ENCODE measurements at regions not wholly inside any gene's neighbourhood (a gene's known extent, or its start where the extent isn't known, plus 50 kb on each side); places are given as distances from the start of the nearest gene placed in this dataset.
A peak's percentile ranks its signal among the peaks of the same experiment; 100 is the strongest.

DNA sequence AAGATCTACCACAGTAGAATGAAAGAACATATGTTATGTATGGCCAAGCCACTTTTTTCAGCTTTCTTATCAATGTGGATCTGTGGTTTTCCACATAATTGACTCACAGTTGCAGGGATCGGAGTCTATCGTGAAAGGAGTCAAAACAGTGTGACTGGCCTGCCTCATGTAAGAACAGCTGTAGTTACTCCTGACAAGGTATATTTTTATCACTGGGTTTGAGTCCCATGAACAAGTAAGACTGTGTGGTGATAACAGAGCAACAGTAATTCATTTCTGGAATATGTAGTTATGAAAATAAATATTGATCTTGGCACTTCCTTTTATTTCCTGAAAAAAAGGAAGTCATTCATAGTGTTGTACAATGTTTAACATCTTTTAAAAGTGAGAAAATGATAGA is 416.6 kb downstream of the KLF12 start:
- TF ChIP-seq, protein P1, sequence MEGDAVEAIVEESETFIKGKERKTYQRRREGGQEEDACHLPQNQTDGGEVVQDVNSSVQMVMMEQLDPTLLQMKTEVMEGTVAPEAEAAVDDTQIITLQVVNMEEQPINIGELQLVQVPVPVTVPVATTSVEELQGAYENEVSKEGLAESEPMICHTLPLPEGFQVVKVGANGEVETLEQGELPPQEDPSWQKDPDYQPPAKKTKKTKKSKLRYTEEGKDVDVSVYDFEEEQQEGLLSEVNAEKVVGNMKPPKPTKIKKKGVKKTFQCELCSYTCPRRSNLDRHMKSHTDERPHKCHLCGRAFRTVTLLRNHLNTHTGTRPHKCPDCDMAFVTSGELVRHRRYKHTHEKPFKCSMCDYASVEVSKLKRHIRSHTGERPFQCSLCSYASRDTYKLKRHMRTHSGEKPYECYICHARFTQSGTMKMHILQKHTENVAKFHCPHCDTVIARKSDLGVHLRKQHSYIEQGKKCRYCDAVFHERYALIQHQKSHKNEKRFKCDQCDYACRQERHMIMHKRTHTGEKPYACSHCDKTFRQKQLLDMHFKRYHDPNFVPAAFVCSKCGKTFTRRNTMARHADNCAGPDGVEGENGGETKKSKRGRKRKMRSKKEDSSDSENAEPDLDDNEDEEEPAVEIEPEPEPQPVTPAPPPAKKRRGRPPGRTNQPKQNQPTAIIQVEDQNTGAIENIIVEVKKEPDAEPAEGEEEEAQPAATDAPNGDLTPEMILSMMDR (conservative IDR thresholded peaks at IDR 0.05): no peak
- no peak overlapping the region for H3K27ac ChIP-seq

DNA sequence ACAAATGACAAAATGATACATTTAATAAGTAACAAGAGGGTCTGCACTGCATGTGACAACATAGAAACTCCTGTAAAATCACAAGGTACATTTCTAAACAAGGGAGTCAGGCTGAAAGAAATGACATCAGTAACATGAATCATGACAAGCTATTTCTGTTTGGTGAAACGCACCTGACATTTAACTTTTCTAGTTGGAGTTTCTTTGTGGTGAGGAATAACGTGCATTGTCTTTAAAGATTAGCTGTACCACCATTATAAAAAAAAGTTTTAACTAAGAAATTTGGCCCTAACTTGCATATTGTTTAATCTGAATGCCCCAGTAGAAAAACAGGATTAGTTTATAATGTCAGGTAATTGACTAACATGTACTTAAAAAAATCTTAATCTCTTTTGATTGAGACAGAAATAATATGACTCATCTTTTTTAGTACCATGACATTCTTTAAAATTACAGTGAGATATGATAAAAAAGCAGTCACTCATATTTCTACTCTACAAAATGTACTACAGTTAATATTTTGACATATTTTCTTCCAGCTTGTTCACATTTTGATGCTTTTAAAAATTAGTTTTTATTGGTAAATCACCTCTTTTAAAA is 418.2 kb downstream of the KLF12 start:
- H3K27ac ChIP-seq: no peak overlapping the region
- TF ChIP-seq, protein P1 (conservative IDR thresholded peaks at IDR 0.05): no peak

- TF ChIP-seq, protein P1 (conservative IDR thresholded peaks at IDR 0.05): no peak
- no peak overlapping the region for H3K27ac ChIP-seq
Observed at GRCh38 chr13:73715114-73715910, 418.9 kb downstream of the KLF12 start.

DNA sequence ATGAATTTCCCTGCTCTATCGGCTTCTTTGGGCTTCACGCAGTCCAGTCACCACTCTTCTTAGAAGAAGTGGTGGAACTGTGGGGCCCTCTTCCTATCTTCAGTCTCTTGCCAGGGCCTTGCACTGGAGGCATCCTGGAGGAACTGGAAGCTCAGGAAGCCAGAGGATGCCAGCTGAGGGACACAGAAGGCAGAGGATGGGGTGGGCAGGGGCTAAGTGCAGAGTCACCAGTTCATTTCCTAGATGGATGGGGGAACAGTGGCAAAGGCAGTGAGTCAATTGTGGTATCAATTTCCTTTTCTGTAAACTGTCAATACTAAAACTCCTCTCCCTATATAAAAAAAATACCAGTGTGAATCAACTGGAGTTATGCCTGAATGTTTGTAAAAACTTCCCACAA is 419.7 kb downstream of the KLF12 start:
- TF ChIP-seq, protein P1 (conservative IDR thresholded peaks at IDR 0.05): no peak
- H3K27ac ChIP-seq: no peak overlapping the region

- no peak overlapping the region for H3K27ac ChIP-seq
- TF ChIP-seq, protein P1 (conservative IDR thresholded peaks at IDR 0.05): peak; percentile 66
Observed at GRCh38 chr13:73708393-73708985, 425.7 kb downstream of the KLF12 start.

DNA sequence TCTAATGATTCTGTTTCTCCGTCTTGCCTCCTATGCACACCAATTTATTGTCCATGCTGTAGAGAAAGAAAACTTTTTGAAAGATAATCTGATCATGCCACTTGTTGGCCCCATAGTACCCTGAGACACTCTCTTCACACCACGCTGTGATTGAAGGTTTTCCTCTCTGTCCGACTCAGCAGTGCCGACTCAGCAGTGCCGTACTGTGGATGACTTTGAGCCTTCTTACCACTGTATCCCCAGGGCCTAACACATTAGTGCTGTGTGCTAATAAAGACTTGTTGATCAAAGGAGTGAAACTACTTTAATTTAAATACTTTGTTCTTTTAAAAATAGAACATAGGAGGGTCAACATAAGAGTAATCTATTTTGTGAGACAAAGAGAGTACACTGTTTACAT is 429.6 kb downstream of the KLF12 start:
- TF ChIP-seq, protein P1 (conservative IDR thresholded peaks at IDR 0.05): no peak
- no peak overlapping the region for H3K27ac ChIP-seq

DNA sequence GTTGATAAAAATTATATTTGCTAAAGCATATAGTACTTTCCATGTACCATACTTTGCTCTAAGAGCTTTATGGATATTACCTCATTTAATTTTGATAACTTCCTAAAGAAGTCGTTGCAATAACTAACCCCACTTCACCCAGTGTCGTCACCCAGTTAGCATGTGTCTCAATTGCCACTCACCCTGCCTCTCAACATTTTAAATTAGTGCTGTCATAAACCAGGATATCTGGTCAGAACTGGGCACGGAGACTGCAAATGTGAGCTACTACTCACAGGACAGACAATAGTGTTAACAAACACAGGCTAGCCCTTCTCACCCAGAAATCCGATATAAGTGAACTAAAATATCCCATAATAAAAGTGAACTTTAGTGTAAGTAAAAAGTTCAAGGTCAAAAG is 430.6 kb downstream of the KLF12 start:
- TF ChIP-seq, protein P1 (conservative IDR thresholded peaks at IDR 0.05): no peak
- no peak overlapping the region for H3K27ac ChIP-seq
